ENCODE measurements at regions not wholly inside any gene's neighbourhood (a gene's known extent, or its start where the extent isn't known, plus 50 kb on each side); places are given as distances from the start of the nearest gene placed in this dataset.

GRCh38 chr3:163971861-163972260 is 1106.4 kb downstream of the SI start:
- BruUV-seq (replicated peaks), result no TSS peak
- no peak for DNase-seq (ENCODE audit: low read depth, low spot score)
- Histone ChIP-seq H3K4me2 (ENCODE audit: insufficient read depth, low read length) (no peak overlapping the region), H4K20me1 (replicated peaks; ENCODE audit: control insufficient read depth, extremely low read depth, insufficient read depth, low read length) (no peaks in the 10 kb centered on the region), H3K27ac (ENCODE audit: insufficient read depth, low read depth, low read length) (no peak overlapping the region), H3K9me3 (replicated peaks; ENCODE audit: control insufficient read depth, insufficient read depth, low read length) (peaks cover 2% of the 10 kb centered on the region), H3K9me1 (replicated peaks; ENCODE audit: control insufficient read depth, extremely low read depth, insufficient read depth, low read length) (no peaks in the 10 kb centered on the region), H3K27me3 (ENCODE audit: control insufficient read depth in 2 of 2, insufficient read depth in 2 of 2, low read length in 2 of 2) (no peaks in the 10 kb centered on the region), H3K79me2 (ENCODE audit: control insufficient read depth, insufficient read depth, low read length) (no peaks in the 10 kb centered on the region), H3K4me1 (ENCODE audit: control insufficient read depth, extremely low read depth, insufficient read depth, low read length) (no peaks in the 10 kb centered on the region), H3K9ac (replicated peaks; ENCODE audit: extremely low read depth, insufficient read depth, low read length) (no peak overlapping the region), H2AFZ (ENCODE audit: low read depth, low read length) (no peak overlapping the region), H3K4me3 (replicated peaks in 1 of 3; ENCODE audit: insufficient read depth in 1 of 3, low read depth in 1 of 3, low read length in 3 of 3) (no peak overlapping the region), H3K36me3 (ENCODE audit: control insufficient read depth in 2 of 2, extremely low read depth in 1 of 2, insufficient read depth in 2 of 2, low read length in 2 of 2) (no peaks in the 10 kb centered on the region)
- FAIRE-seq, result no peak
- ChIA-PET CTCF (no interaction called here), POLR2A (no interaction called here)
- intact Hi-C loops (cut with micrococcal nuclease) (no loop called here), dilution Hi-C loops (cut with MboI; ENCODE audit: extremely low pct_ligation_motif_present, low sequenced_read_pairs) (no loop called here)
- TF ChIP-seq FOS (IDR thresholded peaks at IDR 0.05; ENCODE audit: borderline replicate concordance, insufficient read depth, low read length) (no peak), POLR2A (IDR thresholded peaks at IDR 0.05; ENCODE audit: low read depth, low read length) (no peak), CTCF (IDR thresholded peaks at IDR 0.05; ENCODE audit: extremely low read depth in 1 of 2, insufficient read depth in 1 of 2, low read depth in 1 of 2, low read length in 2 of 2) (no peak), GATA2 (IDR thresholded peaks at IDR 0.05; ENCODE audit: insufficient read depth, insufficient read length, low read depth, low read length) (no peak), MYC (IDR thresholded peaks at IDR 0.05; ENCODE audit: low read depth, low read length) (no peak), EZH2 (IDR thresholded peaks at IDR 0.05; ENCODE audit: borderline replicate concordance, low read depth, low read length, severe bottlenecking) (no peak), POLR2AphosphoS5 (IDR thresholded peaks at IDR 0.05; ENCODE audit: insufficient read depth, low read depth, low read length) (no peak), JUN (IDR thresholded peaks at IDR 0.05; ENCODE audit: borderline replicate concordance, insufficient read depth, insufficient read length, low read depth) (no peak), MAX (IDR thresholded peaks at IDR 0.05; ENCODE audit: insufficient read depth, insufficient read length) (no peak)

Measured in endothelial cell of umbilical vein (primary cell).